ENCODE measurements at regions not wholly inside any gene's neighbourhood (a gene's known extent, or its start where the extent isn't known, plus 50 kb on each side); places are given as distances from the start of the nearest gene placed in this dataset.

GRCh38 chr12:72082986-72083820, 144.6 kb downstream of the TPH2 start:
- CTCF ChIA-PET: interaction anchor here (0.7 to 1.7 kb wide), 3 partner anchors 9 to 31 kb away, joined by 3 to 4 read pairs (median 3); no protein-coding TSS in a partner anchor
- no peak for DNase-seq (ENCODE audit: extremely low spot score)
- POLR2A ChIA-PET: no interaction called here
- no peak for TF ChIP-seq CTCF (IDR thresholded peaks at IDR 0.05; ENCODE audit: control extremely low read depth, extremely low read depth, low read depth, missing control alignments)

- ChIA-PET POLR2A (no interaction called here), CTCF (no interaction called here)
- DNase-seq (ENCODE audit: extremely low spot score): no peak
- TF ChIP-seq CTCF (IDR thresholded peaks at IDR 0.05; ENCODE audit: control extremely low read depth, extremely low read depth, low read depth, missing control alignments): no peak
Measured at GRCh38 chr12:72084061-72084460, 145.4 kb downstream of the TPH2 start.

GRCh38 chr12:72084880-72085279, 146.2 kb downstream of the TPH2 start:
- ChIA-PET POLR2A (no interaction called here), CTCF (interaction anchor here (1.2 to 1.3 kb wide), 2 partner anchors 9 to 37 kb away, joined by 3 read pairs; no protein-coding TSS in a partner anchor)
- no peak for TF ChIP-seq CTCF (IDR thresholded peaks at IDR 0.05; ENCODE audit: control extremely low read depth, extremely low read depth, low read depth, missing control alignments)
- no peak for DNase-seq (ENCODE audit: extremely low spot score)

GRCh38 chr12:72089678-72090077, 151.0 kb downstream of the TPH2 start:
- POLR2A ChIA-PET: no interaction called here
- DNase-seq (ENCODE audit: extremely low spot score): no peak
- TF ChIP-seq CTCF (IDR thresholded peaks at IDR 0.05; ENCODE audit: control extremely low read depth, extremely low read depth, low read depth, missing control alignments): no peak
- CTCF ChIA-PET: no interaction called here

DNA sequence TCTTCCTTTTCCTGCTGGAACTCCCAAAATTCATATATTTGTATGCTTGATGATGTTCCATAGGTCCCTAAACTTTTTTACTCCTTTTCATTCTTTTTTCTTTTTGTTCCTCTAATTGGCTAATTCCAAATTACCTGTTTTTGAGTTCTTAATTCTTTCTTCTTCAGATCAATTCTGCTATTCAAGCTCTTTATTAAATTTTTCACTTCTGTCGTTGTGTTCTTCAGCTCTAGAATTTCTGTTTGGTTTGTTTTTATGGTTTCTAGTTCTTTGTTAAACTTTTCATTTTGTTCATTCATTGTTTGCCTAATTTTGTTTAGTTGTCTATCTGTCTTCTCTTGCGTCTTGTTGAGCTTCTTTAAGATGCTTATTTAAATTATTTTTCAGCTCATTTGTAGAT, 154.8 kb downstream of the TPH2 start:
- CTCF ChIA-PET: interaction anchor here (0.9 to 1.2 kb wide), 2 partner anchors 8 to 11 kb away, joined by 3 read pairs; no protein-coding TSS in a partner anchor
- DNase-seq (ENCODE audit: extremely low spot score): no peak
- TF ChIP-seq CTCF (IDR thresholded peaks at IDR 0.05; ENCODE audit: control extremely low read depth, extremely low read depth, low read depth, missing control alignments): no peak
- POLR2A ChIA-PET: no interaction called here

DNA sequence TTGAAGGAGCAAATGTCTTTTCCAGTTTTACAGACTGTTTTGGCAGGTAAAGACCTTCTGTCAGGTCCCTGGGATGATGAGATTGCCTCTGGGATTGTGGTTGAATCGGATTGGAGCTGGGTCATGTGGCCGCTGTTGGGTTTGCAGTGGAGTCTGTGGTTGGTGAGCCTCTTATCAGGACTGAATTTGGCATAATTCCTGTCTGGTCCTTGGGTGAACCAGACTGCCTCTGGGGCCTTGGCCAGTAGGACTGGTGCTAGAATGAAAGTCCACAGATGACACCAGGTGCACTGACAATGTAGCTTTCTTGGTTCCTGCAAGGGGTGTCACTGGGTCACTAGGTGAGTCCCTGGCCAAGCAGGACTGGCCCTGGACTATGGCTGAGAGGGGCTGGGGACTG, 155.3 kb downstream of the TPH2 start:
- ChIA-PET POLR2A (no interaction called here), CTCF (interaction anchor here (0.9 kb wide), 1 partner anchor 9 kb away, joined by 3 read pairs; no protein-coding TSS in a partner anchor)
- DNase-seq (ENCODE audit: extremely low spot score): no peak
- TF ChIP-seq CTCF (IDR thresholded peaks at IDR 0.05; ENCODE audit: control extremely low read depth, extremely low read depth, low read depth, missing control alignments): no peak

Data from GM10248 (cell line).